IPS-20b (cell line): ENCODE measurements at regions not wholly inside any gene's neighbourhood (a gene's known extent, or its start where the extent isn't known, plus 50 kb on each side); places are given as distances from the start of the nearest gene placed in this dataset.

Experiments
- H3K27ac ChIP-seq: one replicate; pipeline ENCODE4 v1.5.1; 2013; ENCODE audit warnings: low read length
- H3K27me3 ChIP-seq: 2 replicates; pipeline ENCODE4 v1.6.1; 2013; ENCODE audit warnings: mild to moderate bottlenecking, low read length, inconsistent platforms; ENCODE audit not compliant: insufficient read depth
- H3K36me3 ChIP-seq: 2 replicates; pipeline ENCODE4 v1.6.1; 2013; ENCODE audit warnings: low read depth, mild to moderate bottlenecking, inconsistent platforms, low read length, moderate library complexity; ENCODE audit not compliant: insufficient read depth
- H3K4me1 ChIP-seq: 2 replicates; pipeline ENCODE4 v1.6.1; 2013; ENCODE audit warnings: mild to moderate bottlenecking, control low read depth, inconsistent platforms, low read length, moderate library complexity; ENCODE audit not compliant: insufficient read depth
- H3K4me3 ChIP-seq: 2 replicates; pipeline ENCODE4 v1.5.1; 2013; ENCODE audit warnings: mild to moderate bottlenecking, low read length, inconsistent platforms
- H3K9ac ChIP-seq: 2 replicates; pipeline ENCODE4 v1.6.1; 2013; ENCODE audit warnings: low read depth, mild to moderate bottlenecking, inconsistent platforms, low read length, moderate library complexity
- H3K9me3 ChIP-seq: 2 replicates; pipeline ENCODE4 v1.6.1; 2013; ENCODE audit warnings: mild to moderate bottlenecking, low read depth, low read length, inconsistent platforms; ENCODE audit not compliant: insufficient read depth

DNA sequence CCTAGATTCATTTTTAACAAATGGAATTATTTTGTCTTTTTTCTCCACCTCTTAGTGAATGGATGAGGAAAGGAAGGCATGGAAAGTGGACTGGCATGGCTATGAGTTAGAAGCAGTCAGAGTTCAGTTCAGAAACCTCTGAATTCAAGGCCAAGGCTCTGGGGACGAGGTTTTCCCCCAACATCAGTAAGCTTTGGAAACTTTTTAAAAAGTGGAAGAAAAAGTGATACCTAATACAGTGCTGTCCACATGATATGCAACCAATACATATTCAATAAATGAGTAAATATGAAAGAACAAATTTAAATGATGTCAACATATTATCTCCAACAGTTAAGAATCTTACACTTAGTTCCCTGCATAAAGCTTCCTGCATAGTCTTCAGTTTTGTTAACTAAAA, 204.7 kb downstream of the HLX start:
- Histone ChIP-seq H3K27ac (no peak overlapping the region), H3K4me1 (no peaks in the 10 kb centered on the region), H3K27me3 (no peaks in the 10 kb centered on the region), H3K9me3 (no peaks in the 10 kb centered on the region), H3K36me3 (no peaks in the 10 kb centered on the region), H3K9ac (no peak overlapping the region), H3K4me3 (no peak overlapping the region)

DNA sequence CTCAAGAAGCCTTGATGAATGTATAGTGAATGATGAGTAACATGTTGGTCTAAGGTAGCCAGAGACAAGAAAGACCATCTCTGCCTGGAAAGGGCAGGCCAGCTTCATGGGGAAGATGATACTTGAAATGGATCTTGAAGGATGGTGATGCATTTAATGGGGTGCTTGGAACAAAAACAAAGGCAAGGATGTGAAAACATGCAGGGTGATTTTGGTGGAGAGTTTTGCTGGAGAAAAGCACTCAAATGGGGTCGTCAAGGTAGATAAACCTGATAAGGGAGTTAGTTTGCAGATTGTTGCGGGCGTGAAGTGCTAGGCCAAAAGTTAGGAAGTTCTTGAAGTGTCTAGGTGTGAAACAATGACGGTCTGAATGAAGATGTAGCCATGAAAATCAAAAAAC, 205.4 kb downstream of the HLX start:
- H3K27ac ChIP-seq: no peak overlapping the region
- no peaks in the 10 kb centered on the region for H3K9me3 ChIP-seq
- H3K4me1 ChIP-seq: no peaks in the 10 kb centered on the region
- H3K27me3 ChIP-seq: no peaks in the 10 kb centered on the region
- no peaks in the 10 kb centered on the region for H3K36me3 ChIP-seq
- H3K4me3 ChIP-seq: no peak overlapping the region
- H3K9ac ChIP-seq: no peak overlapping the region

DNA sequence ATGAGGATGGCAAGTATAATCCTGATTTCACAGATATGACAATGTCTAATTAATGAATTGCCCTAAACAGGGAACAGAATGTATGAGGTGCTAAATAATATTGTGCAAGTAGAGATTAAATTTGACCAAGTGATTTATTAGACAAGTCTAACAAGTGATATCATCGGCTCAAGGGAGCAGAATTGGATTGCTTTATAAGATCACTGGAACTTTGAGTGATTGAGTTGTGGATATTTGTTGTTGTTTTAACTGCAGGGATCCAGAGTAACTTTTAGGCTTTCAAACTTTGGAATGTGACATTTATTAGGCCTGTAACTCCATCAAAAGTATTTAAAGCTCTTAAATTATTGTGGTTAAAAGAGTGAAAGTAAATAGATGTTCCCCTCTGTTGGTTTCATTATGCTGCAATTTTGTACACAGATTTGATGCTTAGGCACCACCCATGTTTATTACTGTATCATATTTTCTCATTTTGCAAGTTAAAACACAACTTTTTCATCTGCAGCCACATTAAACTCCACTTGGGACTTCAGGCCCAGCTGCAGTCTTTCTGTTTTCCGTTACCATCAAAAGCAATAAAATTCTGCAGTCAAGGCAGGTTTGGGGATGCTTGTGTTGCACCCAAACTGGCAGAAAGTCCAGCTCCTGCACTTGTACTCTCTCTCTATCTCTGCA, 206.6 kb downstream of the HLX start:
- no peaks in the 10 kb centered on the region for H3K4me1 ChIP-seq
- H3K9me3 ChIP-seq: no peaks in the 10 kb centered on the region
- H3K9ac ChIP-seq: no peak overlapping the region
- H3K36me3 ChIP-seq: no peaks in the 10 kb centered on the region
- H3K27me3 ChIP-seq: no peaks in the 10 kb centered on the region
- no peak overlapping the region for H3K4me3 ChIP-seq
- H3K27ac ChIP-seq: no peak overlapping the region

DNA sequence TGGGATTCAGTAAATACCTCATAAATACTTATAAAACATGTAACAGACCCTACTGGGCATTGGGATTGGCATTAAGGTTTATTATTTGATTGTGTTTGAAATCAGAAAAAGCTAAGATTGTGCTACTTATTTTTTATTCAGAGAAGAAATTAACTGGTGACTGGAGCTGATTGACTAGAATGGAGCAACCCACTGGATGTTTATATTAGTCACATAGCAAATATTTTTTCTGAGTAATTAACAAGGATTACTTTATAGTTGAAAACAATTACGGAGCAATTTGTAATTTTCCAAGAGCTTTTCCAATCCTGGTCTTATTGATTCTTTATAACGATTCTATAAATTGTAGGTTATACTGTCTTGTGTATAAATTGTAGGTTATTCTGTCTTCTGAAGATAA, 208.7 kb downstream of the HLX start:
- Histone ChIP-seq H3K4me1 (no peaks in the 10 kb centered on the region), H3K4me3 (no peak overlapping the region), H3K36me3 (no peaks in the 10 kb centered on the region), H3K27me3 (no peaks in the 10 kb centered on the region), H3K9me3 (no peaks in the 10 kb centered on the region), H3K27ac (no peak overlapping the region), H3K9ac (no peak overlapping the region)

DNA sequence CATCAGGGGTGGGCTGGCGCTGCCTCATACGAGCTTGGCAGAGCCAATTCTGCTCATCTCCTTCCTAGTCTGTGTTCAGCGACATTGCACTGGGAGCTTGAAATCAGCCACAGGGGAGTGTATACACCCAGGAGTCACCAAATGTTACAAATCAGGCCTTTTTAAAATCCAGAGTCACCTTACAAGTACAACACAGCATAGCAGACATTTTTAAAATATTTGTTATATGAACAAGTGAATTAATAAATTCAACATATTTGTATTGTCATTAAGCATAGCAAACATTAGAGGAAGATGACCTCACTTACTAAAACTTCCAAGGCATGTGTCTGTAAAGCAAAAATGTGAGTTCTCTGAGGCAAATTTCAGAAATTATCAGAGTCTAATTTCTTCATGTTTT, 210.0 kb downstream of the HLX start:
- H3K27ac ChIP-seq: no peak overlapping the region
- peaks cover 3% of the 10 kb centered on the region; the same call in 1 of the 2 replicates for H3K4me1 ChIP-seq
- H3K9ac ChIP-seq: no peak overlapping the region
- H3K9me3 ChIP-seq: no peaks in the 10 kb centered on the region
- no peaks in the 10 kb centered on the region for H3K36me3 ChIP-seq
- H3K4me3 ChIP-seq: no peak overlapping the region
- no peaks in the 10 kb centered on the region for H3K27me3 ChIP-seq

DNA sequence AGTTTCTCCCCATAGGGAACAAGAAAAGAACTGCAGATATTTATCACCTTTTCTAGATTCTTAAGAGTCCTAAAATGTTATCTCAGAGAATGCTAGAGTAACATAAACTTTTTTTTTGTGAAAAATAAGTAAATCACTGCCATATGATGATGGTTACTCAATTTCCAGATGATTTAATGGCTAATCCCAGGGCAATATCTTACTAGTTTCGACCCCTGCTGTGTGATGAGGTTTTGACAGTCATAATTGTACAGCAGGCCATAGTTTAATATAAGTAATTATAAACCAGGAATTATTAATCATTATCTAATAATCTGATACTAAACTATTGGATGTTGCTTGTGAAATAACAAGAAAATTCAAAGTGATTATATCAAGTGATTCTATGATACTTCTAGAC, 210.6 kb downstream of the HLX start:
- Histone ChIP-seq H3K4me1 (peaks cover 3% of the 10 kb centered on the region; the same call in 1 of the 2 replicates), H3K9ac (no peak overlapping the region), H3K9me3 (no peaks in the 10 kb centered on the region), H3K27me3 (no peaks in the 10 kb centered on the region), H3K27ac (no peak overlapping the region), H3K4me3 (no peak overlapping the region), H3K36me3 (no peaks in the 10 kb centered on the region)

DNA sequence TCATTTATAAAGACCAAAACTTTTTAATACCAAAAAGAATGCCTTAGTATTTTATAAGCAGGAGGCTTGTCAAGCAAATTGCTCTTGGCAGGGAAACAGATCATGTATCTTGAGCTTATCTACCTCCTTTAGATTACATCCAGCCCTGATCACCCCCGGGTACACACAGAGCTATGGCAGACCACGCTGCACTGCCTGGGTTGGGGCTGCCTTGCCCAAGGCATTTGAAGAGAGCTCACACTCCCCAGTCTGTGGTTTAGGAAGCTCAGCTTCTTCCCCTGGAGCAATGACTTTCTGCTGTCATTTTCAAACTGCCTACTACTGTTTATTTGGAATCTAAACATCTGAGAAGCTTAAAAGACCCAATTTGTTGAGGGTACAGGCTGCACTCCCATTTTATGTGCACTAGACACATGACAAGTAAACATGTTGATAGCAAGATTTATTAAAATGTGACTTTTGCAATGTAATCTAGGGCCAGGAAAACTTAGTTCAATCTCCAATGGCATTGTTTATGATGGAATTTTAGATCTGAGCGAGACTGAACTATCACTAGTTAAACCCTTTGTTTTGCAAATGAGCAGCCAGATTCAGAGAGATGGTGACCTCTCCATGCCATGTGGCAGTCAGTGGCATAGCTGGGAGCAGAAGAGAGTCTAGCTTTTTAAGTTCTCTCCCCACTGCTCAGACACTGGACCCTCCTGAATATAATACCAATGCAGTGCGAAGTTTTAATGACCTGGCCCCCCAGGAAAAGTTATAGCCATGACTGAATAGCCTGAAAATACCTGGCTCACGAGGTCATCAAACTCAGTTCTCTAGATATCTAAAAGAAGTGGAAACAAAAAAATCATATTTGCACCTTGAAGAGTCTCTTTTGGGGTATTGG, 214.9 kb downstream of the HLX start:
- no peak overlapping the region for H3K27ac ChIP-seq
- peaks cover 3% of the 10 kb centered on the region; the same call in 1 of the 2 replicates for H3K4me1 ChIP-seq
- no peak overlapping the region for H3K9ac ChIP-seq
- no peak overlapping the region for H3K4me3 ChIP-seq
- no peaks in the 10 kb centered on the region for H3K36me3 ChIP-seq
- H3K27me3 ChIP-seq: no peaks in the 10 kb centered on the region
- no peaks in the 10 kb centered on the region for H3K9me3 ChIP-seq

DNA sequence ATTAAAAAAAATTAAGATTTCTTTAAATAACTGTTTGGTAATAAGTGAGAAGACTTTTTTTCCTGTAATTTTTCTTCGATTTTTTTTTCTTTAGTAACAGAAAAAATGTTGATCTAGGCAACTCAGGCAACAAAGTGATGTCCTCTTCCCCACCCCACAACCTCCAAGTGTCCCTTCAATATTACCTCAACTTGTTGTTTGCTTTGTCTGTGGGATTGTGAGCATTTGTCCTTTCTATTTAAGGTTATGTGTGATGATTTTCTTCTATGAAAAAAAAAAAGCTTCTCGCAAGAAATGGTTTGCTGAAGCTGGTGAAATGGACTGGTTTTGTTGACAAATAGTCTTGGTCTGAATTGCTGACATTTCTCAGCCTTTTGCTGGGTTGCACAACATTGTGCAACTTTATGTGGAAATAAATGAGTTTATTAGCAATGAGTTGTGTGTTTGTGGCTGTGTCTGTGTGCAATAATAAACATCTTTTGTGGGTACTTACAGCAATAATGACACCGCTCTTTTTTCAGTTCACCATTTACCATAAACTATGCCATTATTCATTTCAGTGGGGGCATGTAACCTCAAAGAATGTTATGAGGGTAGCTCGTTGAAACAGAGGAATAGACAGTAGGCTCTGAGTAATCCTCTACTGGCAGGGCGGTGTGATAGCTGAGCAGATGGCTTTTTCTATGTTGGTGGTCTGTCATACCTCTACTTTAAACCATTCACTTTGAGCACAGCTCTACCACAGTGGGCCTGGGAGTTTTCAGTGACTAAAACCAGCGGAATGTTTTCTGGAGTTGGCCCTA, 218.4 kb downstream of the HLX start:
- Histone ChIP-seq H3K4me3 (no peak overlapping the region), H3K4me1 (peaks cover 3% of the 10 kb centered on the region; the same call in 1 of the 2 replicates), H3K9me3 (no peaks in the 10 kb centered on the region), H3K36me3 (no peaks in the 10 kb centered on the region), H3K27ac (no peak overlapping the region), H3K27me3 (no peaks in the 10 kb centered on the region), H3K9ac (no peak overlapping the region)

DNA sequence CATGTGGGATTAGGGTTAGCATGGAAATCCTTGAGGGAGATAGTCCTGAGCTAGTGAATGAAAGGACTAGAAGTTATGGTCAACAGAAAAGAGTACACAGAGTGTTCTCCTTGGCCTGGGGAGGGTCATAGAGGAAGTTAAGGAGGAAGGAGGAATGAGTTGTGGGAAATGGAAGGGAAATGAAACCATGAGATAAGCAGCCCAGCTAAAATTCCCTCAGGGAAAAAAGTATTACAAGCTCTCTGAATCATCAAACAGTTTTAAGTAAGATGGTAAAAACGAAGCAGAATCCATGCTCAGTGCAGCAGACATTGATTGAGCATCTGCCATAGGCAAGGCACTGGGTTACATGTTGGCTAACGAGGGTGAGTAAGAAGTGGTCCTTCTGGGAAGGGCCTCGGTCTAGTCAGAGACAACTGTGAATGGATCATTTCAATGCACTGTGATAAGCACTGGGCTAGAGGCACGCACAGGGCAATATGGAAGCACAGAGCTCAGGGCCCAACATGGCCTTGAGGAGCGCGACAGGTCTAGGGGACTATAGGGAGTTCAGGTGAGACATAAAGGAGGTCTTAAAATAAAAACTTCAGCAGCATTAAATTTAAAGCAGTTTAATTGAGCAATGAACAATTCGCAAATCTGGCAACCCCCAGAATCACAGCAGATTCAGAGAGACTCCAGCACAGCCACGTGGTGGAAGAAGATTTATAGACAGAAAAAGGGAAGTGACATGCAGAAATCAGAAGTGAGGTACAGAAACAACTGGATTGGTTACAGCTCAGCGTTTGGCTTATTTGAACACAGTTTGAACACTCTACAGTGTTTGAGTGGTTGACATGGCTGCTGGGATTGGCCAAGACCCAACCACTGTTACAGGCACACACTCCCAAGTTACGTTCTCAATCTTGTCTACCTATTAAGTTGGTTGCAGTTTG, 219.5 kb downstream of the HLX start:
- Histone ChIP-seq H3K9me3 (no peaks in the 10 kb centered on the region), H3K27ac (no peak overlapping the region), H3K9ac (no peak overlapping the region), H3K4me1 (peaks cover 3% of the 10 kb centered on the region; the same call in 1 of the 2 replicates), H3K36me3 (no peaks in the 10 kb centered on the region), H3K27me3 (no peaks in the 10 kb centered on the region), H3K4me3 (no peak overlapping the region)

DNA sequence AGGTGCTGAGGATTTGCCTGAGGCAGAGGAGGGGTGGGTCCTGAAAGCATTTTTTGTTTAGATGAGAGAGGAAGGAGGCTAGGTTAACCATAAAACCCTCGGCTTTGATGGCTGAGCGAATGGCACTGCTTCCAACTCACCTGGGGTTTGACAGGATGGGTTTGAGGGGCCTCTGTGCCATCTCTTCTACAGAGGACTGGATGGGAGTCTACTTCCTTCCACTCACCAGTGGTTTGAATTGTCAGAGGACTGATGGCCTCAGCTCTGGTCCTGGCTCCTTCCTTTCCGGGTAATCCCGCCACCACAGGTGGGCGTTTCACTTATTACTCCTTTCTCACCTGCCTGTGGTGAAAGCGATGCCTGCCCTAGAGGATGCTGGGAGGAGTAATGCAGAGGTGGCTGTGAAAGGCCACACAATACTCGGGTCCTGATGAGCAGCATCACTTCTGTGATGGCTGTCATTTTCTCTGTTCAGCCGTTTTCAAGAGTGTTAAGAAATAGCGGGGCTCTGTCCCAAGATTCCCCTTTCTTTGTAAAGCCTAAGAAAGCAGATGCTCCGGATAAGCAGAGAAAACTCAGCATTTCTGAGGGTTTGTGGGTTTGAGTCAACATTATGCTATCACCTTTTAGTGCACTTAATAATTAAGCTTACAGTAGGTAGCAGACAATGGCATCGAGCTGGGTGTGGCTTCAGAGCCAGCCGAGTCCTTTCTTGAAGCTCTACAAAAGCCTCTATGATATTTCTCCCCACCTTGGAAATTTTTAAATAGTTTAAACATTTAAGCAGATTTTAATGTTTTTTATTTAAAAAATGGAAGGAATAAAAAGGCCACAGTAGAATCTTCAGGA, 220.7 kb downstream of the HLX start:
- no peak overlapping the region for H3K27ac ChIP-seq
- no peak overlapping the region for H3K9ac ChIP-seq
- H3K27me3 ChIP-seq: no peaks in the 10 kb centered on the region
- no peaks in the 10 kb centered on the region for H3K9me3 ChIP-seq
- H3K4me3 ChIP-seq: no peak overlapping the region
- no peaks in the 10 kb centered on the region for H3K4me1 ChIP-seq
- no peaks in the 10 kb centered on the region for H3K36me3 ChIP-seq
